Loucy (cell line): ENCODE measurements at regions not wholly inside any gene's neighbourhood (a gene's known extent, or its start where the extent isn't known, plus 50 kb on each side); places are given as distances from the start of the nearest gene placed in this dataset.

Source experiments
- EZH2phosphoT487 ChIP-seq: fragments of 200-600 bp; IDR thresholded peaks from 2 replicates; pipeline ENCODE4 v1.6.1; 2018; ENCODE audit warnings: antibody characterized with exemption, mild to moderate bottlenecking, moderate library complexity, borderline replicate concordance
- TF ChIP-seq, protein P1 (sequence below): fragments of 200-600 bp; sonication (generic); conservative IDR thresholded peaks from 2 replicates; pipeline ENCODE4 v1.5.1; 2014; ENCODE audit warnings: mild to moderate bottlenecking, antibody characterized with exemption, low read length

- TF ChIP-seq, protein P1, sequence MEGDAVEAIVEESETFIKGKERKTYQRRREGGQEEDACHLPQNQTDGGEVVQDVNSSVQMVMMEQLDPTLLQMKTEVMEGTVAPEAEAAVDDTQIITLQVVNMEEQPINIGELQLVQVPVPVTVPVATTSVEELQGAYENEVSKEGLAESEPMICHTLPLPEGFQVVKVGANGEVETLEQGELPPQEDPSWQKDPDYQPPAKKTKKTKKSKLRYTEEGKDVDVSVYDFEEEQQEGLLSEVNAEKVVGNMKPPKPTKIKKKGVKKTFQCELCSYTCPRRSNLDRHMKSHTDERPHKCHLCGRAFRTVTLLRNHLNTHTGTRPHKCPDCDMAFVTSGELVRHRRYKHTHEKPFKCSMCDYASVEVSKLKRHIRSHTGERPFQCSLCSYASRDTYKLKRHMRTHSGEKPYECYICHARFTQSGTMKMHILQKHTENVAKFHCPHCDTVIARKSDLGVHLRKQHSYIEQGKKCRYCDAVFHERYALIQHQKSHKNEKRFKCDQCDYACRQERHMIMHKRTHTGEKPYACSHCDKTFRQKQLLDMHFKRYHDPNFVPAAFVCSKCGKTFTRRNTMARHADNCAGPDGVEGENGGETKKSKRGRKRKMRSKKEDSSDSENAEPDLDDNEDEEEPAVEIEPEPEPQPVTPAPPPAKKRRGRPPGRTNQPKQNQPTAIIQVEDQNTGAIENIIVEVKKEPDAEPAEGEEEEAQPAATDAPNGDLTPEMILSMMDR, result no peak
- TF ChIP-seq EZH2phosphoT487, result no peak
These were observed 427.9 kb upstream of the CELF2 start for GRCh38 chr10:10589540-10590303.
